CD4-positive, alpha-beta T cell treated with Interferon gamma for 1 hour (primary cell): ENCODE measurements at regions not wholly inside any gene's neighbourhood (a gene's known extent, or its start where the extent isn't known, plus 50 kb on each side); places are given as distances from the start of the nearest gene placed in this dataset.

Experiments used
- DNase-seq: peaks from one replicate; pipeline ENCODE4 v3.0.0-alpha.2; 2020

GRCh38 chr5:32990593-32991420, 279.7 kb downstream of the NPR3 start:
- no peak for DNase-seq

DNA sequence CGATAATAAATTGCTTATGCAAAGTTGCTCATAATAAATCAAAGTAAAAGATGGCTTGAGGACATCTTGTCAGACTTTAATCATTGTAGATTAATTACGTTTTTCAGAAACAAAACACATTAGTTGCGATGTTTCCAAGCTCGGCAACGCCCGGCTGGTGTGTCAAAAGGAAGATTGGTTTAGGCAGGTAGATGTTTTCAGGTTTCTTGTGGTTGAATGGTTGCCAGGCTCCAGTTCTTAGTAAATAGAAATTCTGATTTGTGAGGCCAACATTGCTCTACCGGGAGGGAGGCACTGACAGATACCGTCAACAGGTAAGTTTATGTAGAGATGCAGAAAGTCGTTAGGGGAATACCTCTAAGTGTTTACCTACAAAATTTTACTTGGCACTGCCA, 280.3 kb downstream of the NPR3 start:
- DNase-seq: no peak

DNA sequence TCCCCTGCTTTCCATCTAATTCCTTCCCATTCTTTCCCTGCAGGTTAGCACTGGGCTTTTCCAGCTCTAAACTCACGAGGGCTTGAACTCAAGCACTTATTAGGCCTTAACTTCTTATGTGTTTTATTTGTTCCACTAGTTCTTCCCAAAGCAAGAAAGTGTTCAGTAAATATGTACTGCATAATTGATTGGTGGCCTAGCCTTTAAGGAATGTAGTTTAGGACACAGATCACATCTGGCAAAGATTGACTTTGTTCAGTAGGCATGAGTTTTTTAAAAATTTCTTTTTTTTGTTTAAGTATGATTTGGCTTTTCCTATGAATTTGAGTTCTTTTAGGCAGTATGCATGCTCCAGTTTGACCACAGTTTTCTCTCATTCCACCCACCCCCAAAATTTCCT, 285.2 kb downstream of the NPR3 start:
- DNase-seq: no peak

DNA sequence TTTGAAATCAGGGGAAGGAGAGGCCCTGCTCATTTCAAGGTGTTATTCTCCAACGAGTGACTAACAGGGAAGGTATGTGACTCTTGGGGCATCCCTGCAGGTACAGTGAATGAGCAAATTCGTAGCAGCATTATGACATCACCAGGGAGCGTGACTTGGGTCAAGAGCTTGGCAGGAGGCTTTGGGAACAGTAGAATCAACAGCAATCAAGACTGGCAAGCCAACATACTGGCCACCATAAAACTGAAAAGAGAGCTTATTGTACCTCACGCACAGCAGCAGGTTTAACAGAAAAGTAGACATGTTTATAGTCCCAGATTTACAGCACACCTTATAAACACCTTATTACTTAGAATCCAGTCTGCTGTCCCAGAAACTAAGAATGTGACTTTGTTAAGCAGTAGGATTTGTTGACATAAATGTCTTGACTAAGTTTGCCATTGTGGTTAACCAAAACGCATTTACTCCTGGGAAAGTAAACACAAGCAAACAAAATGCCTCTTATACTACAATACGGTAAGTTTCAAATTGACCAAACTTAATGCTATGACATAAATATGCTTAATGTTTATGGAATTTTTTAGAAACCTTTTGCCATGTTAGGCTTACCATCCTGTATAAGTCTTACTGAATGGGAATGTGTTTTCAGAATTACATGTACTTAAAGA, 297.8 kb downstream of the NPR3 start:
- no peak for DNase-seq

GRCh38 chr5:33010846-33011245, 299.7 kb downstream of the NPR3 start:
- DNase-seq: no peak

- no peak for DNase-seq
These were observed 300.7 kb downstream of the NPR3 start for GRCh38 chr5:33011801-33012200.

GRCh38 chr5:33023649-33024048, 312.5 kb downstream of the NPR3 start:
- DNase-seq: no peak

GRCh38 chr5:33032271-33033070, 321.4 kb downstream of the NPR3 start:
- DNase-seq: no peak

DNA sequence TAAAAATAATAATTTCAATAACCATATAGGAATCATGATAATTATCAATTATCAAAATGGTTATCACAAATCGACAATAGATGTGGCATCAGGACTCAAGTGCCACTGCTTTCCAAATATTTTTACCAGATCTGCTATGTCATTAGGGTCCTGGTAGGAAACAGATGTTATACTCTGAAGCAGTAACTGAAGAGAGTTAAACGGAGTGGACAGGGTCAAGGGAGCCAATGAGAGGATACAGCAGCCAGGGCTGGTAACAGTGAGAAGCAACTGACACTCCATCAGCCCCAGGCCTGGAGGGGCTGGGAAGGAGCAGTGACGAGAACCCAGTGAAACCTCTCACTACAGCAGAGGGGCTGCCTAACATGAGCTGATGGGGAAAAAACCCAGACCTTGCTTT, 322.4 kb downstream of the NPR3 start:
- DNase-seq: no peak

GRCh38 chr5:33034777-33035176, 323.7 kb downstream of the NPR3 start:
- DNase-seq: no peak

DNA sequence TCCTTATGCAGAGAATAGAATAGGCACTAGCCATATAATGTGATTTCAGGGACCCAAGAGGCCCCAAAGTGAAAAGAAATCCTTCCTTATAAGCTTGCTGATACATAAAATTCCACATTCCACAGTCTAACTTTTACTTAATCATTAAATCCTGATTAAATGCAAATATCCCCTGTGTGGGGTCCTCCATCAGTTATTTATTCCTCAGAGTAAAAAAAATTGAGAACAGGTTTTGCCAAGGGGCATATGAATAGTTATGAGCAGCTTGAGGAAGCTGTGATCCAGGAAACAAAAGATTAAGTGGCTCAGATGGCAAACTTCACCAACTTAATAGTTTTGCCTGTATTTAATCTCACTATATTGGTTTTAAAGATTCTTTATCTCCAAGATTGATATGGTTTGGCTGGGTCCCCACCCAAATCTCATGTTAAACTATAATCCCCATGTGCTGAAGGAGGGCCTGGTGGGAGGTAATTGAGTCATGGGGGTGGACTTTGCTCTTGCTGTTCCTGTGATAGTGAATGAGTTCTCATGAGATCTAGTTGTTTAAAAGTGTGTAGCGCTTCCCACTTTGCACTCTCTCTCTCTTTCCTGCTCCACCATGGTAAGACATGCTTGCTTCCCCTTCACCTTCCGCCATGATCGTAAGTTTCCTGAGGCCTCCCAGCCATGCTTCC, 324.9 kb downstream of the NPR3 start:
- no peak for DNase-seq

- DNase-seq: no peak
These were observed 326.0 kb downstream of the NPR3 start for GRCh38 chr5:33037076-33037475.

- DNase-seq: no peak
These were observed 330.5 kb downstream of the NPR3 start for GRCh38 chr5:33041586-33041985.

- no peak for DNase-seq
These were observed 332.3 kb downstream of the NPR3 start for GRCh38 chr5:33043343-33043997.

GRCh38 chr5:33046091-33046490, 335.0 kb downstream of the NPR3 start:
- no peak for DNase-seq

- no peak for DNase-seq
These were observed 337.2 kb downstream of the NPR3 start for GRCh38 chr5:33048315-33048714.

- no peak for DNase-seq
These were observed 338.2 kb downstream of the NPR3 start for GRCh38 chr5:33049298-33049697.

GRCh38 chr5:33049842-33050241, 338.7 kb downstream of the NPR3 start:
- no peak for DNase-seq

GRCh38 chr5:33059081-33059480, 348.0 kb downstream of the NPR3 start:
- no peak for DNase-seq

DNA sequence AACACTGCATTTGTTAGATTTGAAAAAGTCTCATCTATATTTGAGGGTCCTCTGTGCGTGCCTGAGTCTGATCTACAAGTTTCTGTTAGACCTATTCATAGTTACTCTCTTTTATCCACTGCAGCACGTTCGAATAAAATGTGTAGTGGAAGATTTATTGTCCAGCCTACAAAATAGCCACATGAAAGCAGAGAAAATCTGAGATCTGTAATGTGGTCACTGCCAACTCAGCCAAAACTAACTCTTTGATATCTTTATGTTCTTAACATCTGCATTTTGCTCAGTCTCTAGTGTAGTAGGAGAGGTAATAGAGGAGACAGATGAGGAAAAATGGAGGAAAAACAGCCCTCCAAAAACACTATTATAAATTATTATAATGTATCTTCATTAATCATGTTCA, 354.0 kb downstream of the NPR3 start:
- no peak for DNase-seq

- no peak for DNase-seq
These were observed 356.2 kb downstream of the NPR3 start for GRCh38 chr5:33067291-33067690.

DNA sequence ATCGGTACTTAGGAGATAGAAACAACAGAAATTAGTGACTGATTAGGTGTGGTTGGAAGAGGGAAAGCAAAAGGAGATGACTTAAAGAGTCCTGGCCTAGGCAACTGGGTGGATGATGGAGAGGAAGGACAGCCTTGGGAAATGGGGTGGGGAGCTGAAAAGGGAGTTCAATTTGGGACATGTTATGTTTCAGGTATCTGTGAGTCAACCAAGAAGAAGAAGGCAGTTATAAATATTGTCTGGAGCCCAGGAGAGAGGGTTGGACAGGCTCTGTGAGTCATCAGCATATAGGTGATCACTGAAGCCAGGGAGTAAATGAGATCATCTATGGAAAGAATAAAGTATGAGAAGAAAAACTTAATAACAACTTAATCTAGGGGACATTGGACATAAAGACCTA, 357.7 kb downstream of the NPR3 start:
- DNase-seq: no peak

GRCh38 chr5:33072296-33072695, 361.2 kb downstream of the NPR3 start:
- no peak for DNase-seq
